ENCODE measurements at regions not wholly inside any gene's neighbourhood (a gene's known extent, or its start where the extent isn't known, plus 50 kb on each side); places are given as distances from the start of the nearest gene placed in this dataset.

- TF ChIP-seq CTCF (conservative IDR thresholded peaks at IDR 0.05; ENCODE audit: low read length) = no peak
- TF ChIP-seq EZH2phosphoT487 (IDR thresholded peaks at IDR 0.05; ENCODE audit: borderline replicate concordance, low read depth, low read length) = no peak
Measured at GRCh38 chr2:167492486-167492885, 604.2 kb downstream of the XIRP2 start.
